SU-DHL-6 (cell line): ENCODE measurements at regions not wholly inside any gene's neighbourhood (a gene's known extent, or its start where the extent isn't known, plus 50 kb on each side); places are given as distances from the start of the nearest gene placed in this dataset.

Experiments used
- H2AFZ ChIP-seq: fragments of 200-600 bp; sonication (generic); 2 replicates; pipeline ENCODE4 v1.6.1; 2014; ENCODE audit warnings: low read depth, mild to moderate bottlenecking, moderate library complexity, mixed read lengths, antibody characterized with exemption, low read length; ENCODE audit not compliant: severe bottlenecking
- H3F3A ChIP-seq: fragments of 200-600 bp; shearing (Covaris generic); 2 replicates; pipeline ENCODE4 v1.6.0; 2016; ENCODE audit warnings: antibody characterized with exemption, mild to moderate bottlenecking; ENCODE audit not compliant: insufficient read depth
- H3K27ac ChIP-seq: fragments of 200-600 bp; sonication (generic); 2 replicates; pipeline ENCODE4 v1.5.1; 2016; ENCODE audit warnings: low read depth, mild to moderate bottlenecking, low read length, moderate library complexity, mixed read lengths
- H3K27me3 ChIP-seq: fragments of 200-600 bp; sonication (generic), shearing (Covaris generic); 2 replicates; pipeline ENCODE4 v1.6.0; 2014; ENCODE audit warnings: mild to moderate bottlenecking, low read length
- H3K36me3 ChIP-seq: fragments of 200-600 bp; sonication (generic); 2 replicates; pipeline ENCODE4 v1.6.1; 2014; ENCODE audit warnings: mild to moderate bottlenecking, low read length, mixed read lengths
- H3K4me2 ChIP-seq: fragments of 300-600, 200-600 bp; shearing (Covaris generic), sonication (generic); 2 replicates; pipeline ENCODE4 v1.6.0; 2014; ENCODE audit warnings: low read length, low read depth, mild to moderate bottlenecking; ENCODE audit not compliant: poor library complexity, severe bottlenecking
- H3K4me3 ChIP-seq: fragments of 200-600 bp; sonication (generic); 2 replicates; pipeline ENCODE4 v1.5.1; 2014; ENCODE audit warnings: antibody characterized with exemption, low read length, mild to moderate bottlenecking, mixed read lengths; ENCODE audit not compliant: insufficient read depth, poor library complexity, severe bottlenecking
- H3K79me2 ChIP-seq: fragments of 200-600 bp; sonication (generic); 2 replicates; pipeline ENCODE4 v1.6.1; 2014; ENCODE audit warnings: mild to moderate bottlenecking, low read length, moderate library complexity; ENCODE audit not compliant: insufficient read depth
- H3K9ac ChIP-seq: fragments of 200-600 bp; sonication (generic); 2 replicates; pipeline ENCODE4 v1.7.0; 2014; ENCODE audit warnings: mild to moderate bottlenecking, low read length
- H3K9me2 ChIP-seq: fragments of 200-600 bp; sonication (generic); replicated peaks from 2 replicates; pipeline ENCODE4 v1.6.1; 2014; ENCODE audit warnings: low read length; ENCODE audit not compliant: insufficient read depth
- H3K9me3 ChIP-seq: fragments of 200-600 bp; sonication (generic); 2 replicates; pipeline ENCODE4 v1.6.1; 2014; ENCODE audit warnings: low read length, mixed read lengths; ENCODE audit not compliant: insufficient read depth
- H4K20me1 ChIP-seq: fragments of 200-600 bp; sonication (generic); 2 replicates; pipeline ENCODE4 v1.6.1; 2014; ENCODE audit warnings: low read depth, mild to moderate bottlenecking, antibody characterized with exemption, low read length, moderate library complexity, mixed read lengths
- CTCF ChIP-seq: fragments of 200-600 bp; sonication (generic); IDR thresholded peaks from one replicate; pipeline ENCODE4 v1.5.1; 2017; ENCODE audit warnings: antibody characterized with exemption, mild to moderate bottlenecking, low read length, moderate library complexity; ENCODE audit not compliant: insufficient read depth, poor library complexity, severe bottlenecking
- EZH2phosphoT487 ChIP-seq: fragments of 200-600 bp; sonication (generic), shearing (Covaris generic); conservative IDR thresholded peaks from 2 replicates; pipeline ENCODE4 v1.6.1; 2018; ENCODE audit warnings: mild to moderate bottlenecking, antibody characterized with exemption, low read length, moderate library complexity, mixed read lengths

GRCh38 chr16:64579712-64580111 lies 542.2 kb downstream of the CDH11 start:
- Histone ChIP-seq H3K9ac (no peak overlapping the region), H3K4me3 (no peak overlapping the region), H3K27me3 (no peaks in the 10 kb centered on the region), H3K9me3 (no peaks in the 10 kb centered on the region), H3K36me3 (no peaks in the 10 kb centered on the region), H2AFZ (no peak overlapping the region), H4K20me1 (no peaks in the 10 kb centered on the region), H3K4me2 (no peak overlapping the region), H3K79me2 (no peaks in the 10 kb centered on the region), H3K9me2 (no peaks in the 10 kb centered on the region), H3K27ac (no peak overlapping the region), H3F3A (no peaks in the 10 kb centered on the region)
- TF ChIP-seq CTCF (no peak), EZH2phosphoT487 (no peak)

DNA sequence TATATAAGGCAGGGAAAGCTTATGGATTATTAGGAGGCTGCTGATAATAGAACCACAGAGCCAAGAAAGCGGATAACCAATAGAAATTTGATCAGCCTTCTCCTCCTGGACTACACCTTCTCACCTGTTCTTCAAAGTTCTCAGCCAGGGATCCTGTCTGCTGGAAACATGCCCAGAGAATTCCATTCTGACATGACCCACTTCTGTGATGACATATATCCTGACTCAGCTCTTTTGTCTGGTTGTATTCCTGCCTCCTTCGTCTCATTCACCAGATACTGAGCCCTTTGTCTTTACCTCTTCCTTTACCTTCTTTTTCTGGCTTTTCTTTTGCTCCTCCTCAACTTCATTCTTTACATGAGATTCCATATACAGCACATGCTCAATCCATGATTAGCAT lies 576.1 kb downstream of the CDH11 start:
- TF ChIP-seq CTCF (no peak), EZH2phosphoT487 (no peak)

DNA sequence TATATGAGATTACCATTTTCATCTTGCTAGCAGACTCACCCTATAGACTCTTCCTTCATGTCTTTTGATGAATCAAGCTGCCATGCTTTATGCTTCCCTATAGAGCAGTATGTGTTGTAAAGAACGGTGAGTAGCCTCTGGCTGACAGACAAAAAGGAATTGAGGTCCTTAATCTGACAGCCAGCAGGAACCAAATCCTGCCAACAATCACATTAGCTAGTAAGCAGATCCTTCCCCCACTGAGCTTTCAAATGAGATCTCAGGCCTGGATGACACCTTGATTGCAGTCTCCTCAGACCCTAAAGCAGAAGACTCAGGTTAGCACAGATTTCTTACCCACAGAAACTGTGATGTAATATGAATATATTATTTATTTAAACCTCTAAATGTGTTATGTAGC lies 577.0 kb downstream of the CDH11 start:
- Histone ChIP-seq H2AFZ (no peak overlapping the region), H3K36me3 (no peaks in the 10 kb centered on the region), H3F3A (no peaks in the 10 kb centered on the region), H3K4me3 (no peak overlapping the region), H3K9ac (no peak overlapping the region), H3K79me2 (no peaks in the 10 kb centered on the region), H3K4me2 (no peak overlapping the region), H4K20me1 (no peaks in the 10 kb centered on the region), H3K27me3 (no peaks in the 10 kb centered on the region), H3K9me2 (no peaks in the 10 kb centered on the region), H3K9me3 (no peaks in the 10 kb centered on the region), H3K27ac (no peak overlapping the region)
- TF ChIP-seq EZH2phosphoT487 (no peak), CTCF (no peak)

More for the DNA sequence above, 576.1 kb downstream of the CDH11 start:
- Histone ChIP-seq H3K9me3 (no peaks in the 10 kb centered on the region), H3K9ac (no peak overlapping the region), H3K27me3 (no peaks in the 10 kb centered on the region), H3K4me2 (no peak overlapping the region), H3K9me2 (no peaks in the 10 kb centered on the region), H3K79me2 (no peaks in the 10 kb centered on the region), H2AFZ (no peak overlapping the region), H4K20me1 (no peaks in the 10 kb centered on the region), H3K4me3 (no peak overlapping the region), H3F3A (no peaks in the 10 kb centered on the region), H3K27ac (no peak overlapping the region), H3K36me3 (no peaks in the 10 kb centered on the region)

GRCh38 chr16:64543441-64543840 lies 578.4 kb downstream of the CDH11 start:
- Histone ChIP-seq H3K36me3 (no peaks in the 10 kb centered on the region), H3K9me2 (no peaks in the 10 kb centered on the region), H3K79me2 (no peaks in the 10 kb centered on the region), H3K27ac (no peak overlapping the region), H4K20me1 (no peaks in the 10 kb centered on the region), H3K9me3 (no peaks in the 10 kb centered on the region), H3K4me2 (no peak overlapping the region), H3K9ac (no peak overlapping the region), H3K27me3 (no peaks in the 10 kb centered on the region), H2AFZ (no peak overlapping the region), H3K4me3 (no peak overlapping the region), H3F3A (no peaks in the 10 kb centered on the region)
- TF ChIP-seq EZH2phosphoT487 (no peak), CTCF (no peak)
